ENCODE measurements at regions not wholly inside any gene's neighbourhood (a gene's known extent, or its start where the extent isn't known, plus 50 kb on each side); places are given as distances from the start of the nearest gene placed in this dataset.

- no peak for DNase-seq (ENCODE audit: low spot score)
- Histone ChIP-seq H2BK120ac (ENCODE audit: low read depth, low read length) (no peak overlapping the region), H3K23ac (ENCODE audit: low read depth, low read length, poor library complexity) (no peak overlapping the region), H3K4me2 (ENCODE audit: insufficient read depth, low read length, poor library complexity, severe bottlenecking) (no peak overlapping the region), H3K4me3 (ENCODE audit: low read length in 2 of 2) (peak overlapping the region in 1 of 2 donors; percentile 15), H3K27ac (replicated peaks; ENCODE audit: low read length) (no peak overlapping the region), H3K9me3 (replicated peaks in 1 of 2; ENCODE audit: control insufficient read depth in 2 of 2, insufficient read depth in 1 of 2, low read depth in 1 of 2, low read length in 2 of 2) (no peaks in the 10 kb centered on the region), H3K27me3 (ENCODE audit: control insufficient read depth in 3 of 3, insufficient read depth in 3 of 3, low read depth in 1 of 3, low read length in 3 of 3) (peaks cover 2 to 73% (median 48%) of the 10 kb centered on the region in 3 experiments), H3K36me3 (replicated peaks in 1 of 2; ENCODE audit: control insufficient read depth in 2 of 2, insufficient read depth in 2 of 2, low read length in 2 of 2) (no peaks in the 10 kb centered on the region), H2BK15ac (ENCODE audit: low read length) (no peak overlapping the region), H3K4ac (ENCODE audit: low read length) (no peak overlapping the region), H2BK12ac (ENCODE audit: low read length) (no peak overlapping the region), H3K9ac (ENCODE audit: low read depth, low read length, poor library complexity) (no peak overlapping the region), H4K8ac (ENCODE audit: low read depth, low read length) (no peak overlapping the region), H3K18ac (ENCODE audit: low read length) (no peak overlapping the region), H3K79me1 (ENCODE audit: low read depth, low read length) (no peaks in the 10 kb centered on the region), H3K14ac (ENCODE audit: low read length) (no peak overlapping the region), H2AFZ (ENCODE audit: low read length) (no peak overlapping the region), H3K4me1 (ENCODE audit: control insufficient read depth in 2 of 2, insufficient read depth in 1 of 2, low read depth in 1 of 2, low read length in 2 of 2) (peaks cover 0 to 12% of the 10 kb centered on the region in 2 donors), H4K91ac (ENCODE audit: low read depth, low read length, poor library complexity) (no peak overlapping the region), H2BK5ac (ENCODE audit: low read length) (no peak overlapping the region), H2AK5ac (ENCODE audit: low read depth, low read length) (no peak overlapping the region)
- WGBS, 2 donors (ENCODE audit: extremely low coverage in 2 of 2, insufficient read length in 2 of 2, insufficient replicate concordance in 1 of 2) = no CpG with 5 or more reads among the region's 44 CpGs
These were observed 85.8 kb downstream of the HIF1AN start for GRCh38 chr10:100621360-100622205.

- Histone ChIP-seq H3K36me3 (replicated peaks in 1 of 2; ENCODE audit: control insufficient read depth in 2 of 2, insufficient read depth in 2 of 2, low read length in 2 of 2) (no peaks in the 10 kb centered on the region), H2AK5ac (ENCODE audit: low read depth, low read length) (no peak overlapping the region), H3K9me3 (replicated peaks in 1 of 2; ENCODE audit: control insufficient read depth in 2 of 2, insufficient read depth in 1 of 2, low read depth in 1 of 2, low read length in 2 of 2) (no peaks in the 10 kb centered on the region), H3K18ac (ENCODE audit: low read length) (no peak overlapping the region), H4K8ac (ENCODE audit: low read depth, low read length) (no peak overlapping the region), H2AFZ (ENCODE audit: low read length) (no peak overlapping the region), H2BK12ac (ENCODE audit: low read length) (no peak overlapping the region), H3K4me1 (ENCODE audit: control insufficient read depth in 2 of 2, insufficient read depth in 1 of 2, low read depth in 1 of 2, low read length in 2 of 2) (peaks cover 0 to 12% of the 10 kb centered on the region in 2 donors), H3K23ac (ENCODE audit: low read depth, low read length, poor library complexity) (no peak overlapping the region), H3K14ac (ENCODE audit: low read length) (no peak overlapping the region), H3K79me1 (ENCODE audit: low read depth, low read length) (no peaks in the 10 kb centered on the region), H2BK120ac (ENCODE audit: low read depth, low read length) (no peak overlapping the region), H3K9ac (ENCODE audit: low read depth, low read length, poor library complexity) (no peak overlapping the region), H4K91ac (ENCODE audit: low read depth, low read length, poor library complexity) (no peak overlapping the region), H3K4ac (ENCODE audit: low read length) (no peak overlapping the region), H3K27ac (replicated peaks; ENCODE audit: low read length) (no peak overlapping the region), H2BK15ac (ENCODE audit: low read length) (no peak overlapping the region), H3K27me3 (ENCODE audit: control insufficient read depth in 3 of 3, insufficient read depth in 3 of 3, low read depth in 1 of 3, low read length in 3 of 3) (peaks cover 2 to 71% (median 54%) of the 10 kb centered on the region in 3 experiments), H3K4me2 (ENCODE audit: insufficient read depth, low read length, poor library complexity, severe bottlenecking) (no peak overlapping the region), H3K4me3 (ENCODE audit: low read length in 2 of 2) (no peak overlapping the region), H2BK5ac (ENCODE audit: low read length) (no peak overlapping the region)
- DNase-seq (ENCODE audit: low spot score) = no peak
- WGBS, 2 donors (ENCODE audit: extremely low coverage in 2 of 2, insufficient read length in 2 of 2, insufficient replicate concordance in 1 of 2) = no CpG with 5 or more reads among the region's 7 CpGs
These were observed 87.2 kb downstream of the HIF1AN start for GRCh38 chr10:100622946-100623345.

- no peak overlapping the region for H2AK5ac ChIP-seq (ENCODE audit: low read depth, low read length)
- no peak overlapping the region for H3K4me2 ChIP-seq (ENCODE audit: insufficient read depth, low read length, poor library complexity, severe bottlenecking)
- no peak for DNase-seq (ENCODE audit: low spot score)
- H3K4me1 ChIP-seq (ENCODE audit: control insufficient read depth in 2 of 2, insufficient read depth in 1 of 2, low read depth in 1 of 2, low read length in 2 of 2) = peaks cover 0 to 12% of the 10 kb centered on the region in 2 donors
- no peak overlapping the region for H3K9ac ChIP-seq (ENCODE audit: low read depth, low read length, poor library complexity)
- H3K36me3 ChIP-seq (replicated peaks in 1 of 2; ENCODE audit: control insufficient read depth in 2 of 2, insufficient read depth in 2 of 2, low read length in 2 of 2) = no peaks in the 10 kb centered on the region
- no peak overlapping the region for H4K91ac ChIP-seq (ENCODE audit: low read depth, low read length, poor library complexity)
- no peak overlapping the region for H3K4ac ChIP-seq (ENCODE audit: low read length)
- no peak overlapping the region for H4K8ac ChIP-seq (ENCODE audit: low read depth, low read length)
- no peak overlapping the region for H2AFZ ChIP-seq (ENCODE audit: low read length)
- no peak overlapping the region for H3K23ac ChIP-seq (ENCODE audit: low read depth, low read length, poor library complexity)
- H2BK120ac ChIP-seq (ENCODE audit: low read depth, low read length) = no peak overlapping the region
- no peak overlapping the region for H3K4me3 ChIP-seq (ENCODE audit: low read length in 2 of 2)
- no peak overlapping the region for H2BK5ac ChIP-seq (ENCODE audit: low read length)
- H3K18ac ChIP-seq (ENCODE audit: low read length) = no peak overlapping the region
- no CpG with 5 or more reads among the region's 12 CpGs for WGBS, 2 donors (ENCODE audit: extremely low coverage in 2 of 2, insufficient read length in 2 of 2, insufficient replicate concordance in 1 of 2)
- H3K9me3 ChIP-seq (replicated peaks in 1 of 2; ENCODE audit: control insufficient read depth in 2 of 2, insufficient read depth in 1 of 2, low read depth in 1 of 2, low read length in 2 of 2) = no peaks in the 10 kb centered on the region
- H3K27ac ChIP-seq (replicated peaks; ENCODE audit: low read length) = no peak overlapping the region
- H2BK12ac ChIP-seq (ENCODE audit: low read length) = no peak overlapping the region
- H2BK15ac ChIP-seq (ENCODE audit: low read length) = no peak overlapping the region
- H3K27me3 ChIP-seq (ENCODE audit: control insufficient read depth in 3 of 3, insufficient read depth in 3 of 3, low read depth in 1 of 3, low read length in 3 of 3) = peaks cover 2 to 67% (median 55%) of the 10 kb centered on the region in 3 experiments
- H3K79me1 ChIP-seq (ENCODE audit: low read depth, low read length) = no peaks in the 10 kb centered on the region
- no peak overlapping the region for H3K14ac ChIP-seq (ENCODE audit: low read length)
These were observed 87.9 kb downstream of the HIF1AN start for GRCh38 chr10:100623521-100624230.

GRCh38 chr10:100624298-100624697, 88.6 kb downstream of the HIF1AN start:
- H4K91ac ChIP-seq (ENCODE audit: low read depth, low read length, poor library complexity) = no peak overlapping the region
- peaks cover 2 to 65% (median 58%) of the 10 kb centered on the region in 3 experiments for H3K27me3 ChIP-seq (ENCODE audit: control insufficient read depth in 3 of 3, insufficient read depth in 3 of 3, low read depth in 1 of 3, low read length in 3 of 3)
- H4K8ac ChIP-seq (ENCODE audit: low read depth, low read length) = no peak overlapping the region
- H3K23ac ChIP-seq (ENCODE audit: low read depth, low read length, poor library complexity) = no peak overlapping the region
- H2BK15ac ChIP-seq (ENCODE audit: low read length) = no peak overlapping the region
- H2BK12ac ChIP-seq (ENCODE audit: low read length) = no peak overlapping the region
- peaks cover 0 to 12% of the 10 kb centered on the region in 2 donors for H3K4me1 ChIP-seq (ENCODE audit: control insufficient read depth in 2 of 2, insufficient read depth in 1 of 2, low read depth in 1 of 2, low read length in 2 of 2)
- H3K14ac ChIP-seq (ENCODE audit: low read length) = no peak overlapping the region
- no peaks in the 10 kb centered on the region for H3K79me1 ChIP-seq (ENCODE audit: low read depth, low read length)
- no peak overlapping the region for H2BK120ac ChIP-seq (ENCODE audit: low read depth, low read length)
- H3K4me2 ChIP-seq (ENCODE audit: insufficient read depth, low read length, poor library complexity, severe bottlenecking) = no peak overlapping the region
- H3K9ac ChIP-seq (ENCODE audit: low read depth, low read length, poor library complexity) = no peak overlapping the region
- no peaks in the 10 kb centered on the region for H3K36me3 ChIP-seq (replicated peaks in 1 of 2; ENCODE audit: control insufficient read depth in 2 of 2, insufficient read depth in 2 of 2, low read length in 2 of 2)
- H2AFZ ChIP-seq (ENCODE audit: low read length) = no peak overlapping the region
- H2BK5ac ChIP-seq (ENCODE audit: low read length) = no peak overlapping the region
- no peak overlapping the region for H2AK5ac ChIP-seq (ENCODE audit: low read depth, low read length)
- H3K27ac ChIP-seq (replicated peaks; ENCODE audit: low read length) = no peak overlapping the region
- no peak overlapping the region for H3K4me3 ChIP-seq (ENCODE audit: low read length in 2 of 2)
- no peaks in the 10 kb centered on the region for H3K9me3 ChIP-seq (replicated peaks in 1 of 2; ENCODE audit: control insufficient read depth in 2 of 2, insufficient read depth in 1 of 2, low read depth in 1 of 2, low read length in 2 of 2)
- no peak overlapping the region for H3K4ac ChIP-seq (ENCODE audit: low read length)
- no peak for DNase-seq (ENCODE audit: low spot score)
- no CpG with 5 or more reads among the region's 8 CpGs for WGBS, 2 donors (ENCODE audit: extremely low coverage in 2 of 2, insufficient read length in 2 of 2, insufficient replicate concordance in 1 of 2)
- H3K18ac ChIP-seq (ENCODE audit: low read length) = no peak overlapping the region

Data from neuronal stem cell (in vitro differentiated cells).